ENCODE measurements at regions not wholly inside any gene's neighbourhood (a gene's known extent, or its start where the extent isn't known, plus 50 kb on each side); places are given as distances from the start of the nearest gene placed in this dataset.

DNA sequence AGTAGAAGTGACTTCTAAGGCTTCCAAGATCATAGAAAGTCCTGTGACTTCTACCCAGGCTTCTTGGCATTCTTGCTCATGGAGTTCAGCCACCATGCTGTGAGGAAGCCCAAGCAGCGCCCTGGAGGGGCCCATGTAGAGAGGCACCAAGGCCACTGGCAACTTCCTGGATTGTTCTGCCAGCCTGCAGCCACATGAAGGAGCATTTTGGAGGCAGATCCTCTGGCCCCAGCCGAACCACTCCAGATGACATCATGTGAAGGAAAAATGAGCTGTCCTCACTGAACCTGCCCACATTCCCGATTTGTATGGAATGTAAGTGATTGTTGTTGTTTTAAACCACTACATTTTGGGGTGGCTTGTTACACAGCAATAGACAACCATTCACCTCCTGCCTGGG is 51.5 kb upstream of the MNX1 start:
- no peak overlapping the region for H3K4me3 ChIP-seq (ENCODE audit: low read depth, low read length)
- no peak for DNase-seq (ENCODE audit: low read depth)
- TF ChIP-seq, protein P1, sequence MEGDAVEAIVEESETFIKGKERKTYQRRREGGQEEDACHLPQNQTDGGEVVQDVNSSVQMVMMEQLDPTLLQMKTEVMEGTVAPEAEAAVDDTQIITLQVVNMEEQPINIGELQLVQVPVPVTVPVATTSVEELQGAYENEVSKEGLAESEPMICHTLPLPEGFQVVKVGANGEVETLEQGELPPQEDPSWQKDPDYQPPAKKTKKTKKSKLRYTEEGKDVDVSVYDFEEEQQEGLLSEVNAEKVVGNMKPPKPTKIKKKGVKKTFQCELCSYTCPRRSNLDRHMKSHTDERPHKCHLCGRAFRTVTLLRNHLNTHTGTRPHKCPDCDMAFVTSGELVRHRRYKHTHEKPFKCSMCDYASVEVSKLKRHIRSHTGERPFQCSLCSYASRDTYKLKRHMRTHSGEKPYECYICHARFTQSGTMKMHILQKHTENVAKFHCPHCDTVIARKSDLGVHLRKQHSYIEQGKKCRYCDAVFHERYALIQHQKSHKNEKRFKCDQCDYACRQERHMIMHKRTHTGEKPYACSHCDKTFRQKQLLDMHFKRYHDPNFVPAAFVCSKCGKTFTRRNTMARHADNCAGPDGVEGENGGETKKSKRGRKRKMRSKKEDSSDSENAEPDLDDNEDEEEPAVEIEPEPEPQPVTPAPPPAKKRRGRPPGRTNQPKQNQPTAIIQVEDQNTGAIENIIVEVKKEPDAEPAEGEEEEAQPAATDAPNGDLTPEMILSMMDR (conservative IDR thresholded peaks at IDR 0.05; ENCODE audit: low read depth, low read length) = no peak

DNA sequence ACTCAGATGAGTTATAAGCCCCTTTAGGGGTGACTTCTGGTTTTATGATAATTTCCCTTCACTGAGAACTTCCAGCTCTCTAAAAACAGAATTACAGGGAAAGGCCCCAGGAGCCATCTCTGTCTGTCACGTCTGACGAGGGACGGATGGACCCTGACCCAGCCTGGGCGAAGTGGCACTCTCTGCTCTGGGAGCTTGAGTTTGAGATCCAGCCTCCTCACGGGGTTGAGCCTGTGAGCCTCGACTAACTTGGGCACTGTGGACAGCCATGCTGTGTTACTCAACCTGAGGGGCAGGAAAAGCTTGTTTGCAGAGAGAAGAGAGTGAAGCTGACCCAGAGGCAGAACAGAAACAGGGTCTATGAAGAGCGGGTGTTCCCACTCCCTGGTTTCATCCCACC is 54.6 kb upstream of the MNX1 start:
- DNase-seq (ENCODE audit: low read depth) = no peak
- TF ChIP-seq, protein P1 (conservative IDR thresholded peaks at IDR 0.05; ENCODE audit: low read depth, low read length) = no peak
- no peak overlapping the region for H3K4me3 ChIP-seq (ENCODE audit: low read depth, low read length)

DNA sequence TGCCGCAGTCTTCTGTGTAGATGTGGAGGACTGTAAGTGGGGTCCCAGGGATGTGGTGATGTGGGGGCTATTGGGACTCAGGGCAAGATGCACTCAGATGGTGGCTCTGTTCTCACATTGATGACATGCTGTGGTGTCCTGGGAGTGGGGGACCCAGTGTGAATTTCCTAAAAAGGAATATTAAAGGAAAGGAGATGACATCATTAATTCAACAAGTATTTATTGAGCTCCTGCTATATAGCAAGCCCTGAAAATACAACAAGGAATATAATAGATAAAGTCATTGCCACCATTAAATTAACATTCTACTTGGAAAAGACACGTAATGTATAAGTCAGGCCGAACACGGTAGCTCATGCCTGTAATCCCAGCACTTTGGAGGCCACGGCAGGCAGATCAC is 61.9 kb upstream of the MNX1 start:
- TF ChIP-seq, protein P1 (conservative IDR thresholded peaks at IDR 0.05; ENCODE audit: low read depth, low read length) = no peak
- H3K4me3 ChIP-seq (ENCODE audit: low read depth, low read length) = no peak overlapping the region
- DNase-seq (ENCODE audit: low read depth) = no peak

DNA sequence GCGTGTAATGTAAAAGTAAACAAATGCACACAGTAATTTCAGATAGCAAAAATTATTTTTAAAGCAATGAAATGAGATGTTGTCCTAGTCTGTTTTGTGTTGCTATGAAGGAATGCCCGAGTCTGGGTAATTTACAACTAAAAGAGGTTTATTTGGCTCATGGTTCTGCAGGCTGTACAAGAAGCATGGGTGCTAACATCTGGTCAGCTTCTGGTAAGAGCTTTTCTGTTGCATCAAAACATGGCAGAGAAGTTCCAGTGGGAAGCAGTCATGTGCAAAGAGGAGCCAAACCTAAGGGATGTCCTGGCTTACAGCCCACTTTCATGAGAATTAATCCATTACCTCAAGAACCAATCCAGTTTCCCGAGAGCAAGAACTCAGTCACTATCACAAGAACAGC is 62.9 kb upstream of the MNX1 start:
- TF ChIP-seq, protein P1 (conservative IDR thresholded peaks at IDR 0.05; ENCODE audit: low read depth, low read length) = no peak
- no peak for DNase-seq (ENCODE audit: low read depth)
- no peak overlapping the region for H3K4me3 ChIP-seq (ENCODE audit: low read depth, low read length)

DNA sequence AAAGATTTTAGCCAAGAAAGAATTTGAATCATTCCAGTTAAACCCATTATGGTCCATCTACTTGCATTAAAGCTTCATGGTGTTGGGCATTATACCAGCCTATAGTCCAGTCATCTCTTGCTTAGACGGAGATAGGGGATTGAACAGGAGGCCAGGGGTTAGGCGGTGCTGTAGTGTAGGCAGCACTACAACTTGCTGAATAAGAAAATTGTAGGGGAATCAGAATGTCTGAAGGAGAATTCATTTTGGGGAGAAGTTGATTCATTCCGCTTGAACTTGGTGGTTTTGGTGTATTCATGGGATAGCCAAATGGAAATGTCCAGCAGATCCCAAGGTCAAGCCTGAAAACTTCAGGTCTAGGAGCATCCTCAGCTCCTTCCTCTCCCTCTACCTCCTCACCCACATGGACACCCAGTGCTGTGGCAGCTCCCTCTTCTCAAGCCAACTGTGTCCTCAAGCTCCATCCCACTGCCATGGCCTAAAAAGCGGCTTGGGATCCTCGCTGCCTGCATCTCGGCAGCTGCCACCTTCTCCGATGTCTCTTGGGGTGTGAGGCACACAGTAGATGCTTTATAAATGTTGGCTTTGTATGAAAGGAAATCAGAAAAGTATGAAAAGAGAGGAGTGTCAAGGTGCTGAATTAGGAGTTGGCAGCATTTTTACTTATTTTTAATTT is 63.6 kb upstream of the MNX1 start:
- no peak for DNase-seq (ENCODE audit: low read depth)
- TF ChIP-seq, protein P1 (conservative IDR thresholded peaks at IDR 0.05; ENCODE audit: low read depth, low read length) = no peak
- H3K4me3 ChIP-seq (ENCODE audit: low read depth, low read length) = no peak overlapping the region

DNA sequence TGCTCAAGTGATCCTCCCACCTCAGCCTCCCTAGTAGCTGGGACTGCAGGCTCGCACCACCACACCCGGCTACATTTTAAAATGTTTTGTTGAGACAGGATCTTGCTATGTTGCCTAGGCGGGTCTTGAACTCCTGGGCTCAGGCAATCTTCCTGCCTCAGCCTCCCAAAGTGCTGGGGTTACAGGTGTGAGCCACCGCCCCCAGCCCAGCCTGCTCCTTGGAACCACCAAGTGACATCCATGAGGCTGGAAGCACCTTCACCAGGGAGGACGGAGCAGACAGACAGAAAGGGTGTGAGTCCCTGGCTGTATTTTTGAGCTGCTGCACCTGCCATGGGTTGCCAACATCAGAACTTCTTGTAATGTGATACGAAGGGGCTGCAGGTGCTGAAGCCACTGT is 62.3 kb upstream of the UBE3C start:
- H3K4me3 ChIP-seq (ENCODE audit: low read depth, low read length) = no peak overlapping the region
- TF ChIP-seq, protein P1 (conservative IDR thresholded peaks at IDR 0.05; ENCODE audit: low read depth, low read length) = no peak
- no peak for DNase-seq (ENCODE audit: low read depth)

DNA sequence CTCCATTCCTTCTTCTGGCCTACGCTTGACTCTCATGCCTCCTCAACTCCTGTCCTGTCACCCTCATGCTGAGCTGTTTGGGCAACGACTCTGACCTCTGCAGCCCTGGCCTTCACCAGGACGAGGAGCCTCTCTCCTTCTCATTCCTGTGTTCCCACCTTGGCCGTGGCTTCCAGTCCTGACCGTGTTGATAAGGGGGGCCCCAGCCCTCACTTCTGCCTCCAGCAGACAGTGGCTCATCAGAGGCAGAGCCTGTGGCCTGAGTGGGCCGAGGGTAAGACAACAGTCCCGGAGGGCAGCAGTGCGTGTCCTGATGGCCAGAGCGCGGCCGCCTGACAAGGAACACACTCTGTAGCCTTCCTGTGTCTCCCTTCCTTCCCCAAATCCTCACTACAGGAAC is 61.7 kb upstream of the UBE3C start:
- TF ChIP-seq, protein P1 (conservative IDR thresholded peaks at IDR 0.05; ENCODE audit: low read depth, low read length) = no peak
- H3K4me3 ChIP-seq (ENCODE audit: low read depth, low read length) = no peak overlapping the region
- DNase-seq (ENCODE audit: low read depth) = no peak
